ENCODE measurements at regions not wholly inside any gene's neighbourhood (a gene's known extent, or its start where the extent isn't known, plus 50 kb on each side); places are given as distances from the start of the nearest gene placed in this dataset.

- no peak for DNase-seq
Observed at GRCh38 chr12:77619425-77619824, 211.3 kb upstream of the NAV3 start.

GRCh38 chr12:77617818-77618217, 212.9 kb upstream of the NAV3 start:
- DNase-seq: no peak

GRCh38 chr12:77615332-77615731, 215.4 kb upstream of the NAV3 start:
- DNase-seq: no peak

- no peak for DNase-seq
Observed at GRCh38 chr12:77613411-77613810, 217.3 kb upstream of the NAV3 start.

GRCh38 chr12:77610446-77610845, 220.2 kb upstream of the NAV3 start:
- no peak for DNase-seq

GRCh38 chr12:77609016-77609415, 221.7 kb upstream of the NAV3 start:
- DNase-seq: no peak

- DNase-seq: no peak
Observed at GRCh38 chr12:77608271-77608824, 222.3 kb upstream of the NAV3 start.

GRCh38 chr12:77606348-77606747, 224.3 kb upstream of the NAV3 start:
- DNase-seq: no peak

- DNase-seq: no peak
Observed at GRCh38 chr12:77603946-77604345, 226.7 kb upstream of the NAV3 start.

- DNase-seq: no peak
Observed at GRCh38 chr12:77601069-77601468, 229.6 kb upstream of the NAV3 start.

- no peak for DNase-seq
Observed at GRCh38 chr12:77600468-77600843, 230.2 kb upstream of the NAV3 start.

- no peak for DNase-seq
Observed at GRCh38 chr12:77599782-77600467, 230.8 kb upstream of the NAV3 start.

GRCh38 chr12:77594366-77594765, 236.3 kb upstream of the NAV3 start:
- DNase-seq: no peak

GRCh38 chr12:77592836-77593235, 237.9 kb upstream of the NAV3 start:
- DNase-seq: no peak

- DNase-seq: no peak
Observed at GRCh38 chr12:77591959-77592743, 238.5 kb upstream of the NAV3 start.

GRCh38 chr12:77590306-77590705, 240.4 kb upstream of the NAV3 start:
- DNase-seq: no peak

- DNase-seq: no peak
Observed at GRCh38 chr12:77584860-77585259, 245.8 kb upstream of the NAV3 start.

GRCh38 chr12:77578466-77579220, 252.1 kb upstream of the NAV3 start:
- no peak for DNase-seq

- DNase-seq: no peak
Observed at GRCh38 chr12:77577791-77578190, 252.9 kb upstream of the NAV3 start.

GRCh38 chr12:77575376-77575919, 255.2 kb upstream of the NAV3 start:
- no peak for DNase-seq

- no peak for DNase-seq
Observed at GRCh38 chr12:77572371-77572770, 258.3 kb upstream of the NAV3 start.

GRCh38 chr12:77571768-77572167, 258.9 kb upstream of the NAV3 start:
- no peak for DNase-seq

- no peak for DNase-seq
Observed at GRCh38 chr12:77571127-77571526, 259.6 kb upstream of the NAV3 start.
